Activated CD4-positive, alpha-beta memory T cell treated with anti-CD3 and anti-CD28 coated beads, Interleukin-2, amount 10 ng/mL, durations not matched to agents 7 days and 5 days (primary cell): ENCODE measurements at regions not wholly inside any gene's neighbourhood (a gene's known extent, or its start where the extent isn't known, plus 50 kb on each side); places are given as distances from the start of the nearest gene placed in this dataset.

Experiments used
- CTCF ChIA-PET: fragments of 350-600 bp; sonication (Branson Sonifier 250); formaldehyde crosslinking; loops from one replicate; lab custom pipeline; 2021; ENCODE audit warnings: antibody characterized with exemption, inconsistent platforms; lab: Charles Lee
- POLR2A ChIA-PET: fragments of 350-600 bp; sonication (Branson Sonifier 250); formaldehyde crosslinking; loops from one replicate; lab custom pipeline; 2021; ENCODE audit warnings: antibody characterized with exemption; lab: Charles Lee
- DNase-seq: peaks from one replicate; pipeline ENCODE4 v3.0.0-alpha.2; 2020
- H3K27ac Mint-ChIP-seq: one replicate; pipeline ENCODE4 v1.8.0; 2021; ENCODE audit warnings: mild to moderate bottlenecking, mixed read lengths
- H3K27me3 Mint-ChIP-seq: one replicate; pipeline ENCODE4 v1.8.0; 2021; ENCODE audit warnings: mixed read lengths
- H3K36me3 Mint-ChIP-seq: one replicate; pipeline ENCODE4 v1.8.0; 2021; ENCODE audit warnings: low read depth, mixed read lengths
- H3K4me1 Mint-ChIP-seq: one replicate; pipeline ENCODE4 v1.8.0; 2021; ENCODE audit warnings: mixed read lengths
- H3K4me3 Mint-ChIP-seq: one replicate; pipeline ENCODE4 v1.8.0; 2021; ENCODE audit warnings: mild to moderate bottlenecking, mixed read lengths
- H3K9me3 Mint-ChIP-seq: one replicate; pipeline ENCODE4 v1.8.0; 2021; ENCODE audit warnings: mixed read lengths

- ChIA-PET POLR2A (no interaction called here), CTCF (no interaction called here)
- H3K27ac Mint-ChIP-seq: no peak overlapping the region
Observed at GRCh38 chr7:46897381-46897780, 684.5 kb downstream of the TNS3 start.

GRCh38 chr7:46886669-46887374, 695.1 kb downstream of the TNS3 start:
- H3K4me1 Mint-ChIP-seq: no peaks in the 10 kb centered on the region

More at GRCh38 chr7:46897381-46897780, 684.5 kb downstream of the TNS3 start:
- H3K4me3 Mint-ChIP-seq: no peak overlapping the region
- H3K9me3 Mint-ChIP-seq: peaks cover 2% of the 10 kb centered on the region
- H3K27me3 Mint-ChIP-seq: no peaks in the 10 kb centered on the region
- no peaks in the 10 kb centered on the region for H3K4me1 Mint-ChIP-seq
- no peak for DNase-seq
- no peaks in the 10 kb centered on the region for H3K36me3 Mint-ChIP-seq

GRCh38 chr7:46885167-46885566, 696.7 kb downstream of the TNS3 start:
- H3K27ac Mint-ChIP-seq: no peak overlapping the region
- H3K4me1 Mint-ChIP-seq: no peaks in the 10 kb centered on the region
- ChIA-PET CTCF (no interaction called here), POLR2A (no interaction called here)
- no peaks in the 10 kb centered on the region for H3K36me3 Mint-ChIP-seq
- peaks cover 4% of the 10 kb centered on the region for H3K9me3 Mint-ChIP-seq
- no peak for DNase-seq
- no peaks in the 10 kb centered on the region for H3K27me3 Mint-ChIP-seq
- H3K4me3 Mint-ChIP-seq: no peak overlapping the region

More at GRCh38 chr7:46886669-46887374, 695.1 kb downstream of the TNS3 start:
- Mint-ChIP-seq H3K4me3 (no peak overlapping the region), H3K9me3 (peaks cover 4% of the 10 kb centered on the region), H3K27ac (no peak overlapping the region), H3K27me3 (no peaks in the 10 kb centered on the region), H3K36me3 (no peaks in the 10 kb centered on the region)
- DNase-seq: no peak
- ChIA-PET POLR2A (no interaction called here), CTCF (no interaction called here)

GRCh38 chr7:46881507-46882127, 700.3 kb downstream of the TNS3 start:
- H3K4me3 Mint-ChIP-seq: no peak overlapping the region
- POLR2A ChIA-PET: no interaction called here
- H3K4me1 Mint-ChIP-seq: no peaks in the 10 kb centered on the region
- CTCF ChIA-PET: no interaction called here
- no peak overlapping the region for H3K27ac Mint-ChIP-seq
- no peaks in the 10 kb centered on the region for H3K36me3 Mint-ChIP-seq
- H3K9me3 Mint-ChIP-seq: peaks cover 4% of the 10 kb centered on the region
- no peaks in the 10 kb centered on the region for H3K27me3 Mint-ChIP-seq
- no peak for DNase-seq

- Mint-ChIP-seq H3K9me3 (peaks cover 1% of the 10 kb centered on the region), H3K4me3 (no peak overlapping the region), H3K27ac (no peak overlapping the region), H3K27me3 (no peaks in the 10 kb centered on the region), H3K4me1 (no peaks in the 10 kb centered on the region), H3K36me3 (no peaks in the 10 kb centered on the region)
- POLR2A ChIA-PET: no interaction called here
- CTCF ChIA-PET: no interaction called here
- DNase-seq: no peak
Observed at GRCh38 chr7:46880508-46881196, 701.3 kb downstream of the TNS3 start.

- Mint-ChIP-seq H3K9me3 (no peaks in the 10 kb centered on the region), H3K27me3 (no peaks in the 10 kb centered on the region), H3K27ac (no peak overlapping the region), H3K4me3 (no peak overlapping the region), H3K36me3 (no peaks in the 10 kb centered on the region), H3K4me1 (no peaks in the 10 kb centered on the region)
- ChIA-PET CTCF (no interaction called here), POLR2A (no interaction called here)
- no peak for DNase-seq
Observed at GRCh38 chr7:46879783-46880182, 702.1 kb downstream of the TNS3 start.

GRCh38 chr7:46871516-46871915, 710.4 kb downstream of the TNS3 start:
- H3K27ac Mint-ChIP-seq: no peak overlapping the region
- no peak overlapping the region for H3K4me3 Mint-ChIP-seq
- no peak for DNase-seq
- ChIA-PET POLR2A (no interaction called here), CTCF (no interaction called here)
- peaks cover 2% of the 10 kb centered on the region for H3K9me3 Mint-ChIP-seq
- no peaks in the 10 kb centered on the region for H3K27me3 Mint-ChIP-seq
- no peaks in the 10 kb centered on the region for H3K36me3 Mint-ChIP-seq
- H3K4me1 Mint-ChIP-seq: no peaks in the 10 kb centered on the region

GRCh38 chr7:46864716-46865115, 717.2 kb downstream of the TNS3 start:
- ChIA-PET POLR2A (no interaction called here), CTCF (no interaction called here)
- Mint-ChIP-seq H3K27ac (no peak overlapping the region), H3K36me3 (no peaks in the 10 kb centered on the region), H3K4me3 (no peak overlapping the region), H3K27me3 (no peaks in the 10 kb centered on the region), H3K4me1 (no peaks in the 10 kb centered on the region), H3K9me3 (peaks cover 9% of the 10 kb centered on the region)
- no peak for DNase-seq

- no peaks in the 10 kb centered on the region for H3K27me3 Mint-ChIP-seq
- no peak overlapping the region for H3K27ac Mint-ChIP-seq
- POLR2A ChIA-PET: no interaction called here
- no peak overlapping the region for H3K4me3 Mint-ChIP-seq
- H3K9me3 Mint-ChIP-seq: peaks cover 16% of the 10 kb centered on the region
- no peak for DNase-seq
- H3K4me1 Mint-ChIP-seq: no peaks in the 10 kb centered on the region
- CTCF ChIA-PET: no interaction called here
- H3K36me3 Mint-ChIP-seq: no peaks in the 10 kb centered on the region
Observed at GRCh38 chr7:46859963-46860475, 721.9 kb downstream of the TNS3 start.

GRCh38 chr7:46855851-46856250, 726.1 kb downstream of the TNS3 start:
- ChIA-PET CTCF (no interaction called here), POLR2A (no interaction called here)
- H3K9me3 Mint-ChIP-seq: peaks cover 8% of the 10 kb centered on the region

GRCh38 chr7:46854958-46855473, 726.9 kb downstream of the TNS3 start:
- POLR2A ChIA-PET: no interaction called here
- Mint-ChIP-seq H3K27ac (no peak overlapping the region), H3K27me3 (no peaks in the 10 kb centered on the region), H3K4me1 (no peaks in the 10 kb centered on the region), H3K4me3 (no peak overlapping the region), H3K9me3 (peaks cover 8% of the 10 kb centered on the region), H3K36me3 (no peaks in the 10 kb centered on the region)
- no peak for DNase-seq
- CTCF ChIA-PET: no interaction called here

More at GRCh38 chr7:46855851-46856250, 726.1 kb downstream of the TNS3 start:
- DNase-seq: no peak
- H3K4me3 Mint-ChIP-seq: no peak overlapping the region
- no peaks in the 10 kb centered on the region for H3K36me3 Mint-ChIP-seq
- no peaks in the 10 kb centered on the region for H3K4me1 Mint-ChIP-seq
- H3K27me3 Mint-ChIP-seq: no peaks in the 10 kb centered on the region
- no peak overlapping the region for H3K27ac Mint-ChIP-seq

GRCh38 chr7:46853451-46853850, 728.5 kb downstream of the TNS3 start:
- H3K9me3 Mint-ChIP-seq: peaks cover 2% of the 10 kb centered on the region
- no peaks in the 10 kb centered on the region for H3K4me1 Mint-ChIP-seq
- no peaks in the 10 kb centered on the region for H3K36me3 Mint-ChIP-seq
- H3K4me3 Mint-ChIP-seq: no peak overlapping the region
- no peaks in the 10 kb centered on the region for H3K27me3 Mint-ChIP-seq
- H3K27ac Mint-ChIP-seq: no peak overlapping the region
- ChIA-PET POLR2A (no interaction called here), CTCF (no interaction called here)
- DNase-seq: no peak

- DNase-seq: no peak
- Mint-ChIP-seq H3K27ac (no peak overlapping the region), H3K9me3 (peaks cover 2% of the 10 kb centered on the region), H3K36me3 (no peaks in the 10 kb centered on the region), H3K4me1 (no peaks in the 10 kb centered on the region), H3K27me3 (no peaks in the 10 kb centered on the region), H3K4me3 (no peak overlapping the region)
- CTCF ChIA-PET: no interaction called here
- POLR2A ChIA-PET: no interaction called here
Observed at GRCh38 chr7:46852795-46853194, 729.1 kb downstream of the TNS3 start.
